Skeletal muscle tissue (tissue), 3 donors: ENCODE measurements at regions not wholly inside any gene's neighbourhood (a gene's known extent, or its start where the extent isn't known, plus 50 kb on each side); places are given as distances from the start of the nearest gene placed in this dataset.

Source experiments
- H3K27ac ChIP-seq: one replicate; pipeline ENCODE4 v1.7.0; 2013; ENCODE audit warnings: mild to moderate bottlenecking, low read depth, low read length, inconsistent platforms
- H3K27me3 ChIP-seq, 3 donors: one replicate each; pipeline ENCODE4 v1.7.0; 2013; ENCODE audit warnings: low read length in 3 of 3; ENCODE audit not compliant: control insufficient read depth in 3 of 3, insufficient read depth in 3 of 3
- H3K36me3 ChIP-seq, 3 donors: one replicate each; pipeline ENCODE4 v1.7.0; 2013; ENCODE audit warnings: low read length in 3 of 3; ENCODE audit not compliant: control insufficient read depth in 3 of 3, insufficient read depth in 3 of 3
- H3K4me1 ChIP-seq, 3 donors: one replicate each; pipeline ENCODE4 v1.7.0; 2013; ENCODE audit warnings: low read length in 3 of 3, mild to moderate bottlenecking in 3 of 3; ENCODE audit not compliant: control insufficient read depth in 3 of 3, insufficient read depth in 3 of 3
- H3K4me3 ChIP-seq, 3 donors: one replicate each; pipeline ENCODE4 v1.7.0; 2013; ENCODE audit warnings: low read length in 3 of 3
- H3K9ac ChIP-seq, 3 donors: one replicate each; pipeline ENCODE4 v1.7.0; 2013; ENCODE audit warnings: low read length in 3 of 3, mild to moderate bottlenecking in 3 of 3, moderate library complexity in 2 of 3, low read depth in 1 of 3
- H3K9me3 ChIP-seq, 3 donors: one replicate each; pipeline ENCODE4 v1.7.0; 2013; ENCODE audit warnings: low read length in 3 of 3; ENCODE audit not compliant: control insufficient read depth in 3 of 3
- donor health status: Osteomylitis.

- H3K9me3 ChIP-seq, result no peaks in the 10 kb centered on the region
- no peaks in the 10 kb centered on the region for H3K27me3 ChIP-seq
- no peak overlapping the region for H3K9ac ChIP-seq
- H3K4me1 ChIP-seq, result no peaks in the 10 kb centered on the region
- H3K4me3 ChIP-seq, result no peak overlapping the region
- no peaks in the 10 kb centered on the region for H3K36me3 ChIP-seq
- no peak overlapping the region for H3K27ac ChIP-seq
Observed at GRCh38 chr4:156456830-156457229, 503.2 kb upstream of the CTSO start.

- Histone ChIP-seq H3K9me3 (no peaks in the 10 kb centered on the region), H3K4me1 (no peaks in the 10 kb centered on the region), H3K27ac (no peak overlapping the region), H3K27me3 (no peaks in the 10 kb centered on the region), H3K36me3 (no peaks in the 10 kb centered on the region), H3K4me3 (no peak overlapping the region), H3K9ac (no peak overlapping the region)
Observed at GRCh38 chr4:156443488-156443887, 489.8 kb upstream of the CTSO start.

- H3K9ac ChIP-seq, result no peak overlapping the region
- H3K4me3 ChIP-seq, result no peak overlapping the region
- H3K27ac ChIP-seq, result no peak overlapping the region
- no peaks in the 10 kb centered on the region for H3K36me3 ChIP-seq
- no peaks in the 10 kb centered on the region for H3K27me3 ChIP-seq
- no peaks in the 10 kb centered on the region for H3K4me1 ChIP-seq
- no peaks in the 10 kb centered on the region for H3K9me3 ChIP-seq
Observed at GRCh38 chr4:156442912-156443311, 489.2 kb upstream of the CTSO start.

GRCh38 chr4:156439576-156440200 is 486.0 kb upstream of the CTSO start:
- Histone ChIP-seq H3K4me1 (no peaks in the 10 kb centered on the region), H3K9ac (no peak overlapping the region), H3K4me3 (no peak overlapping the region), H3K27me3 (no peaks in the 10 kb centered on the region), H3K9me3 (no peaks in the 10 kb centered on the region), H3K36me3 (no peaks in the 10 kb centered on the region), H3K27ac (no peak overlapping the region)

- Histone ChIP-seq H3K27me3 (no peaks in the 10 kb centered on the region), H3K9me3 (no peaks in the 10 kb centered on the region), H3K9ac (no peak overlapping the region), H3K4me1 (no peaks in the 10 kb centered on the region), H3K36me3 (no peaks in the 10 kb centered on the region), H3K27ac (no peak overlapping the region), H3K4me3 (no peak overlapping the region)
Observed at GRCh38 chr4:156437666-156438065, 484.0 kb upstream of the CTSO start.

GRCh38 chr4:156422576-156422975 is 468.9 kb upstream of the CTSO start:
- Histone ChIP-seq H3K36me3 (no peaks in the 10 kb centered on the region), H3K9me3 (peaks cover 0 to 4% (median 0%) of the 10 kb centered on the region in 3 donors), H3K27me3 (no peaks in the 10 kb centered on the region), H3K4me1 (no peaks in the 10 kb centered on the region), H3K9ac (no peak overlapping the region), H3K27ac (no peak overlapping the region), H3K4me3 (no peak overlapping the region)

- Histone ChIP-seq H3K27ac (no peak overlapping the region), H3K9ac (no peak overlapping the region), H3K36me3 (no peaks in the 10 kb centered on the region), H3K4me1 (no peaks in the 10 kb centered on the region), H3K27me3 (no peaks in the 10 kb centered on the region), H3K9me3 (peaks cover 0 to 4% (median 0%) of the 10 kb centered on the region in 3 donors), H3K4me3 (no peak overlapping the region)
Observed at GRCh38 chr4:156420623-156421022, 467.0 kb upstream of the CTSO start.

- Histone ChIP-seq H3K4me3 (no peak overlapping the region), H3K4me1 (no peaks in the 10 kb centered on the region), H3K9me3 (peaks cover 0 to 4% (median 0%) of the 10 kb centered on the region in 3 donors), H3K27me3 (no peaks in the 10 kb centered on the region), H3K36me3 (no peaks in the 10 kb centered on the region), H3K9ac (no peak overlapping the region), H3K27ac (no peak overlapping the region)
Observed at GRCh38 chr4:156419080-156419685, 465.5 kb upstream of the CTSO start.

- Histone ChIP-seq H3K4me3 (no peak overlapping the region), H3K9ac (no peak overlapping the region), H3K27ac (no peak overlapping the region), H3K9me3 (peaks cover 0 to 4% (median 0%) of the 10 kb centered on the region in 3 donors), H3K4me1 (no peaks in the 10 kb centered on the region), H3K27me3 (no peaks in the 10 kb centered on the region), H3K36me3 (no peaks in the 10 kb centered on the region)
Observed at GRCh38 chr4:156414406-156414805, 460.7 kb upstream of the CTSO start.

GRCh38 chr4:156413239-156414135 is 459.8 kb upstream of the CTSO start:
- no peak overlapping the region for H3K27ac ChIP-seq
- H3K27me3 ChIP-seq, result no peaks in the 10 kb centered on the region
- H3K9ac ChIP-seq, result no peak overlapping the region
- H3K4me3 ChIP-seq, result no peak overlapping the region
- peaks cover 0 to 4% (median 0%) of the 10 kb centered on the region in 3 donors for H3K9me3 ChIP-seq
- H3K36me3 ChIP-seq, result no peaks in the 10 kb centered on the region
- no peaks in the 10 kb centered on the region for H3K4me1 ChIP-seq
